ENCODE measurements at regions not wholly inside any gene's neighbourhood (a gene's known extent, or its start where the extent isn't known, plus 50 kb on each side); places are given as distances from the start of the nearest gene placed in this dataset.
"Not testable (repeated sequence)": the region's sequence is repeated elsewhere in the genome, so short reads cannot be mapped to it uniquely, and the experiment has no call there.

DNA sequence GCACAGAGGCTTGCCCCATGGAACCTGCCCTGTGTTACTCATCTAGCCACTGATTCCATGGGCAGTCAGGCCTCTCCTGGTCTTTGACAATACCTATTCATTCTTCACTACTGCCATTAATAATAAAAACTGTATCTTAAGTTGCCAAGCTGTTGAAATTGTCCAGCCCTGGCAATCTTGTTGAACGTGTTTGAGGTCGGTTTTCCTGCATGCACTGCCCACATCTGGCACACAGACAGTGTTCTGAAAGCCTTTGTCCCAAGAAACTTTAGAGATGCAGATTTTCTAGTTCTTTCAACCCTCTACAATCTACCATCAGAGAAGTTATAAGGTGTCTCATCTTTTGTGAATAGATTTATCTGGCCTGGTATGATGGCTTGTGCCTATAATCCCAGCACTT is 567.2 kb upstream of the NECTIN3 start:
- in situ Hi-C loops (cut with HindIII; ENCODE audit: low sequenced_read_pairs) = no loop called here

DNA sequence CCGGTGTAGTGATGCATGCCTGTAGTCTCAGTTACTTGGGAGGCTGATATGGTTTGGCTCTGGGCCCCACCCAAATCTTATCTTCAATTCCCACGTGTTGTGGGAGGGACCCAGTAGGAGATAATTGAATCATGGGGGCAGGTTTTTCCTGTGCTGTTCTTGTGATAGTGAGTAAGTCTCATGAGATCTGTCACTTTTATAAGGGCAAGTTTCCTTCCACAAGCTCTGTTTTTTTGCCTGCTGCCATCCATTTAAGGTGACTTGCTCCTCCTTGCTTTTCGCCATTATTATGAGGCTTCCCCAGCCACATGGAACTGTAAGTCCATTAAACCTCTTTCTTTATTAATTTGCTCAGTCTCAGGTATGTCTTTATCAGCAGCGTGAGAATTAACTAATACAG is 566.7 kb upstream of the NECTIN3 start:
- in situ Hi-C loops (cut with HindIII; ENCODE audit: low sequenced_read_pairs) = no loop called here

DNA sequence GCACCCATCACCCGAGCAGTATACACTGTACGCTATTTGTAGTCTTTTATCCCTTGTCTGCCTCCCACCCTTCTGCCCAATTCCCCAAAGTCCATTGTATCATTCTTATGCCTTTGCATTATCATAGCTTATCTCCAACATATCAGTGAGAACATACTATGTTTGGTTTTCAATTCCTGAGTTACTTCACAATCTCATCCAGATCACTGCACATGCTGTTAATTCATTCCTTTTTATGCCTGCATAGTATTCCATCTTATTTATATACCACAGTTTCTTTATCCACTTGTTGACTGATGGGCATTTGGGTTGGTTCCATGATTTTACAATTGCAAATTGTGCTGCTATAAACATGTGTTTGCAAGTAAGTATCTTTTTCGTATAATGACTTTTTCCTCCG is 564.7 kb upstream of the NECTIN3 start:
- in situ Hi-C loops (cut with HindIII; ENCODE audit: low sequenced_read_pairs) = no loop called here

DNA sequence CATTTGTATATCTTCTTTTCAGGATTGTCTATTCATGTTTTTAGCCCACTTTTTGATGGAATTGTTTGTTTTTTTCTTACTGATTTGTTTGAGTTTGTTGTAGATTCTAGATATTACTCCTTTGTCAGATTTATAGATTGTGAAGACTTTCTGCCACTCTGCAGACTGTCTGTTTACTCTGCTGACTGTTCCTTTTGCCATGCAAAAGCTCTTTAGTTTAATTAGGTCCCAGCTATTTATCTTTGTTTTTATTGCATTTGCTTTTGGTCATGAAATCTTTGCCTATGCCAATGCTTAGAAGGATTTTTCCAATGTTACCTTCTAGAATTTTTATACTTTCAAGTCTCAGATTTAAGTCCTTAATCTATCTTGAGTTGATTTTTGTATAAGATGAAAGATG is 564.0 kb upstream of the NECTIN3 start:
- in situ Hi-C loops (cut with HindIII; ENCODE audit: low sequenced_read_pairs) = not testable (repeated sequence)

DNA sequence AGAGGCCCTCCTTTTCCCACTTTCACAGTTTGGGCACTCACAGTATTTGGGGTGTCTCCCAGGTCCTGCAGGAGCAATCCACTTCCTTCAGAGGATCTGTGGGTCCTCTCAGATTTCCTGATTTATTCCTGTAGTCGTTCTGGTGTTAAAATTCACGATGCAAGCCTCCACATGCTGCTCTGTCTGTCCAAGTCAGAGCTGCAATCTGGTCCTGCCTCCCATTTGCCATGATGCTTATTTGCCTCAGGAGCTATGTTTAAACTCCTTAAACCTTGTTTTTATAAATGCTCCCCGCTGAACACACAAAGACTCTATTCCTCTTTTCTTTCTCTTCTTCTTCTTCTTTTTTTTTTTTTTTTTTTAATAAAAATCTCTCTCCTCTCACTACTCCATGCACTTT is 558.7 kb upstream of the NECTIN3 start:
- in situ Hi-C loops (cut with HindIII; ENCODE audit: low sequenced_read_pairs) = no loop called here

DNA sequence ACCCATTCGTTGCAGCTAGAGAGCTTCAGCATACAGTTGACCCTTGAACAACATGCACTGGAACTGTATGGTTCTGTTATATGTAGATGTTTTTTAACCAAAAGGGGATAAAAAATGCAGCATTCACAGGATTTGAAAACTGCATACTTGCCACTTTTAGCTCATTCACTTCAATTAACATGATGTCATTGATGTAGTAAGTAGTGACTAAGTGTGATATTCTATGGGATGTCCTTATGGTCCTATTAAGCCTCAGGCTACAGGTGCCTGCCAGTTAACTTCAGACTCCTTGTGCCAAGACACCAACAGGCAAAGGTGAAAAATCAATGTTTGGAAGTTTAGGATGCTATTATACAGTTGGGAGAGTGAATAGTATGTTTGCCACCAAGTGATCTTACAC is 553.6 kb upstream of the NECTIN3 start:
- in situ Hi-C loops (cut with HindIII; ENCODE audit: low sequenced_read_pairs) = no loop called here

DNA sequence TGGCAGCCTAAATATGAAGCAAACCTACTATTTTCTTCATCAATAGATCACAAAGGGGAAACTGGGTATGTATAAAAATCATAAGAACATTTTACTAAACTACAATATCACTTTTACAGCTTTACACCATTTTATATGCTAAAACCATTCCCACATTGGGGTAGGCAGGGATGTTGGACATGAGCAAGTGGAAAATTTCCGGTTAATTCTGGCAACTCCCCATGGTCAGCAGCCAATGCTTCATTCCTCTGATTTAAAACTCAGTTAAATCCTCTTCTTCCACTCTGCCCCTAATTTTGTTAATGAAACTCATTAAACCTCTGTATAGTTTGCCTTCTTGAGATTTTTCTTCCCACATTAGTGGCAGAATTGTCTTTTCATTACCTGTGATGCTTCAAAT is 552.5 kb upstream of the NECTIN3 start:
- in situ Hi-C loops (cut with HindIII; ENCODE audit: low sequenced_read_pairs) = no loop called here

DNA sequence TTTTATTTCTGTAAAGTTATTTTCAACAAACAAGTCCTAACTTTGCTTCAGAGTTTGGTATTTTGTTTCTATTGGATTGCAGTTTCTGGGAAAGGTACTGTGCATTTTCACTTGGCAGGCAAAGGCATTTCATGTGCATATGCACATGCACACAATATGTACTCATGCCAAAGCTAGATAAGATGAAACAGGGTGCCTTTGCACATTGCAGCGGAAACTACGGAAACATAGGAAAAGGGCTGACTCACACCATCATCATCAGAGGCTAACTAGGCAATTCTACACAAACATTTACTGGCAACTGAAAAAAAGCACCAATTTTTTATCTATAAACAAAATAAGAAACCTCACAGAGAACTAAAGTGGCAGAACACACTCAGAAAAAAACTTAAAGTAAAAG is 550.6 kb upstream of the NECTIN3 start:
- in situ Hi-C loops (cut with HindIII; ENCODE audit: low sequenced_read_pairs) = no loop called here

DNA sequence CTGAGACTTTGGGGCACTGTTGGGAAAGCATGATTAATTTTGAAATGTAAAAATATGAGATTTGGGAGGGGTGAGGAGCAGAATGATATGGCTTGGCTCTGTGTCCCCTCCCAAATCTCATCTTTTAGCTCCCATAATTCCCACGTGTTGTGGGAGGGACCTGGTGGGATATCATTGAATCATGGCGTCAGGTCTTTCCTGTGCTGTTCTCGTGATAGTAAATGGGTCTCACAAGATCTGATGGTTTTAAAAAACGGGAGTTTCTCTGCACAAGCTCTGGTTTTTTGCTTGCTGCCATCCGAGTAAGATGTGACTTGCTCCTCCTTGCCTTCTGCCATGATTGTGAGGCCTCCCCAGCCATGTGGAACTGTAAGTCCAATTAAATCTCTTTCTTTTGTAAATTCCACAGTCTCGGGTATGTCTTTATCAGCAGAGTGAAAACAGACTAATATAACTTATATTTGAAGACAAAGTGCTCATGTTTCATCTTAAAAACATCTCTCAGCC is 546.0 kb upstream of the NECTIN3 start:
- in situ Hi-C loops (cut with HindIII; ENCODE audit: low sequenced_read_pairs) = not testable (repeated sequence)

DNA sequence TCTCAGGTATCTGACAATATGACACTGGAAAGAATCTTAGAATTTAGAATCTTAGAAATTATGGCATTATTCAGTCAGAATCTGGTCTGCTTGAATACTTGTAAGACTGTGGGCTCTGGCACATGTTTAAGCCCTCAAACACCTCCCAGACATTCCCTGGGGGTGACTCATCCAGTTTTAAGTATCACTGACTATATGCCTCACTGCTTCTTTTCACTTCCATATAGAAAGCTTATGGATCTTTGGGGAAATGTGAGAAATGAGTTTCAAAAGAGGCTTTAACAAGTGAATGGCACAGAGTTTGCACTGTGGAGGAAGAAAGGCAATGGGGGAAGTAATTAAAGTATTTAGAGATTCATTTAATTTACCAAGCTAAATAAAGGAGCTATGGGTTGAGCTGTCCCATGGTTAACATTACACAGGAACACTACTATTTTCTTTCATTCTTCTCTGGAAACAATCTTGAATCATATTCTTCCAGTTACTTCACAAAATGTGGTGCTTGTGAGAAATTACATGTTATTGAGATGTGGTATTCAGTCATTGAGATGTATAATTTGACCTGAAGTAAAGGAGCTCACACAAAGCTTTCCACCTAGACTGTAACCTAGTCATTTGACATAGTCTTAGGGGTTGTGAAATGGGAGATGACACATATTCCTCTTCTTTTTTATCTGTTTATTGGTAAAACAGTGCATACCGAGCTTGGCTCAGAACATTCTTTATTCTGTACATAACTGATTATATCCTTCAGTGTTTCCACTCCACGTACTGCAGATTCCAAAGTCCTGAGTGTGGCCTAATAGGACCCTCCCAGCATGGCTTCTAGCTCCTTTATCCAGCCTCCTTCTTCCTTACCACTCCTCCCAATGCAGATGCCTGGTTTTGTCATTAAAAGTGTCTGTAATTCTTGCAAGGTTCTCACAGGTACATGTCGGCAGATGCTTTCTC is 544.6 kb upstream of the NECTIN3 start:
- in situ Hi-C loops (cut with HindIII; ENCODE audit: low sequenced_read_pairs) = no loop called here

DNA sequence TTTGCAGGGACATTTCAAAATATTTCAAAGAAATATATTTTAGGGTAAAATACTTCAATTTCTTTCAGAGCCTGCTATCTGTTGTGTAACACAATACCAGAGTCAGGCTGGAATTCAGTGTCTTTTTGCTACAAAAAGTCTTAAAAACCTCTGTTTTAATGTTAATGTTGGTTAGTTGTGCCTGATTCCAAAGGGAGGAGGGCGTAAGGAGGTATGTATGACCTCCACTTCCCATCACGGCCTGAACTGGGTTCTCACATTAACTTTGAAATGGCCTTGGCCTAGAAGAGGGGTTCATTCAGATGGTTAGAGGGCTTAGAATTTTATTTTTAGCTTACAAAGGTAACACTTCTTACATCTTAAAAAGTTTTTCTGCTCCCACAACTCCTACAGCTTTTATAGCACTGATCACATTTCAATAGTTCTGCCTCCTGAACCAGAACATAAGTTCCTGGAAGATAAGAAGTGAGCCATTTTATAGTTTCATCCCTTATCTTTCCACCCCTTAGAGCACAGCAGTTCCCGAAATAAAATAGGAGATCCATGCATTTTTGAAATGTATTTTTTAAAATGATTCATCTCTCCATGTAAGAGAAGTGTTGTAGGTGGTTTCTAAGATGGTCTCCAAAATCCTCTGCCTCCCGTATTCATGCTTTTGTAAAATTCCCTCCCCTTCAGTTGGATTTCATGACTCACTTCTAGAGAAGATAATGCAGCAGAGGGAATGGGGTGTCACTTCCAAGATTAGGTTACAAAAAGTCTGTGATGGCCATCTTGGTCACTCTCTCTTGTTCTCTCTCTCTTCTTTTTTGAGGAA is 543.1 kb upstream of the NECTIN3 start:
- in situ Hi-C loops (cut with HindIII; ENCODE audit: low sequenced_read_pairs) = no loop called here

DNA sequence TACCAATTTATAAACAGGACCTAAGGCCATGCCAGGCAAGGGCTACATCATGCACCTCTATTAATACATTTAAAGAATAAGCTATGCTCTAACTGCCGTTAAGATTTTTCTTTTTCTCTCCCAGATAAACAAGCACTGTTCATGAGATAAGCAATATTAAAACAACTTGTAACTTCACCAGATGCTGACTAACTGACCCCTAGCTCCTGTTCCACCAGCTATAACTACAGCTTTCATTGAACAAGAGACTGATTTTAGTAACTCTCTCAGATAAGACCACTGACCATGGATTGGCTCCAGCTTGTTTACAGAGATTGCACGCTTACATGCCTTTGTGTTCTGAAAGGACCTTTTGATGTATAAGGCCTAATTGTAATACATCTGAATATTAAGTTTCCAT is 540.7 kb upstream of the NECTIN3 start:
- in situ Hi-C loops (cut with HindIII; ENCODE audit: low sequenced_read_pairs) = no loop called here

DNA sequence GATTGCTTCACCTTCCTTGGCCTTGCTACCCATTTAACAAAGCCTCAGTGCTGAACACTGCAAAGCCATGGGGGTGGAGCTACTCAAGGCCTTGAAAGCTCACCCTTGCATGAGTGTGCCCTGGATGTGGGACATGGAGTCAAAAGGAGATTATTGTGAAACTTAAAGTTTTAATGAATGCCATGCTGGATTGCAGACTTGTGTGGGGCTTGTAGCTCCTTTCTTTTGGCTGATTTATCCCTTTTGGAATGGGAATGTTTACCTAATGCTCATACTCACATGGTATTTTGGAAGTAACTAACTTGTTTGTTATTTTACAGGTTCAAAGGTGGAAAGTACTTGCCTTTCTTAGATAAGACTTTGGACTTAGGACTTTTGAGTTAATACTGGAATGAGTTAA is 538.5 kb upstream of the NECTIN3 start:
- in situ Hi-C loops (cut with HindIII; ENCODE audit: low sequenced_read_pairs) = no loop called here

DNA sequence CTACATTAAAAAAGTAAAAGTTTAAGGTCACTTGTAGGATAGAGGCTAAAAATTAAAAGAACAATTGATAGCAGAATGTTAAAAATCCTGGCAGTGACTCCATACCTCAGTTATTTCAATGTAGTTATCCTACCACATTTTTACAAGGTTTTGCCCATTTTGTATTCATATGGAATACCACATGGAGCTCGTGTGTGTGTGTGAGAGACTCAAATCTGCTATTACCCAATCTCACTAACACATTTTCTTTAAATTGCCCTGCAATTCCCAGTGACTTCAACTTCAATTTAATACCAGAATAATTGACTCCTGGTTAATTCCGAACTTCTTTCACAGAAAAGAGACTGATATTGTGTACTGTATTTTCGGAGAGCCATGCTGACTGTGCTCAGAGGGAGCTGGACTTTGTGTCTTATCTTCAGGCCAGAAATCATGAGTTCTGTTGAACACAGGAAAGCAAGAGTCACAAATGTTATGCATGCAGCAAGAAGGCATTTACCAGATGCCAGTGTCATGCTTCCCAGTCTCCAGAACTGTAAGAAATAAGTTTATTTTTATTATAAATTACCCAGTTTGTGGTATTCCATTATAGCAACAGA is 529.0 kb upstream of the NECTIN3 start:
- in situ Hi-C loops (cut with HindIII; ENCODE audit: low sequenced_read_pairs) = no loop called here

DNA sequence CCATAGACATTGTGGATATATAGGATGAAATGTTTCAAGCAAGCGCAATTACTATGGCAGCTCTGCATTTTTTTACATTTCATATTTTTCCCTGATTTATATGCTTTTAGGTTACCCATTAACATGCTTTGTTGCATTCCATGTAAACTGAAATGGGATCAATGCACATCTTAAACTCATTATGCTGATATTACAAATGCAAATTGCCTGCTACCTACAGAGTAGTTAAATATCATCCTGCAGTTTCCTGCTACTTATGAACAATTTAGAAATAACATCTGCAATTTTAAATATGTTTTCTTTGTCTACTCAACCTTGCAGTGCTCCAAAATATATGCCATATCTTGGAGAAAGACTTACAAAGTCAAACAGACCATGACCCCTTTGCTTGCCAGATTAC is 526.9 kb upstream of the NECTIN3 start:
- in situ Hi-C loops (cut with HindIII; ENCODE audit: low sequenced_read_pairs) = no loop called here

DNA sequence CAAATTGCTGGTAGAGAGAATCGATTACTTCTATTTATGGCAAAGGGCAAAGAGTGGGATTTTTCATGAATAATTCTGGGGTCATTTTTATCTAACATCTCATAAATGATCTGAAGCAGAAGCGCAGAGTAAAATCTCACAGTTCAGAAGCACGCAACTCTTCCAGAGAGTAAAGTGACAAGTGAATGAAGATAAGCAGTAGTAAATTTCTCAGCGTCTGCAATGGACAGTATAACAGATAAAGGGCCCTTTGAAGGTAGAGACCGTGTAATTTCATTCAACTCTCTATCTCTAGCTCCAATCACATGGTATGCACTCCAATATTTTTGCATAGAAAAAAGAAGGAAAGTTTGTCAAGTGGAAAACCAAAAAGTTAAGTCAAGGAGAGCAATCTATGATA is 521.1 kb upstream of the NECTIN3 start:
- in situ Hi-C loops (cut with HindIII; ENCODE audit: low sequenced_read_pairs) = no loop called here

DNA sequence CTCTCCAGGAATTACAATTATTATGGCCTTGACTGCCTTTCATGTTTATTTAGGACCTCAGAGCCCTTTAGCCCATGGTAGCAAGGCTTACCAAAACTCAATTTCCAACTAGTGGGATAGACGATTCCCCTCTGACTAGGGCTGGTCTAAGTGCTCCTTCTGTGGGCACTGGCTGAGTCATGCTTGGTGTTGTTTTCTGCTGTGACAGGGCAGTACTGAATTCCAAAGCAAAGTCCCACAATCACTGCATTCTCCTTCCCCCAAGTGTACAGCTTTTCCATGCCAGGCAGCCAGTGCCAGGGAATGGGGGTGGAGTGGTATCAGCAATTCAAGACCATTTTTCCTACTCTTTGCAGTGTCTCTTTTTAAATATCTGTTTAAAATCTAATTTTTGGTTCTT is 509.0 kb upstream of the NECTIN3 start:
- in situ Hi-C loops (cut with HindIII; ENCODE audit: low sequenced_read_pairs) = no loop called here

DNA sequence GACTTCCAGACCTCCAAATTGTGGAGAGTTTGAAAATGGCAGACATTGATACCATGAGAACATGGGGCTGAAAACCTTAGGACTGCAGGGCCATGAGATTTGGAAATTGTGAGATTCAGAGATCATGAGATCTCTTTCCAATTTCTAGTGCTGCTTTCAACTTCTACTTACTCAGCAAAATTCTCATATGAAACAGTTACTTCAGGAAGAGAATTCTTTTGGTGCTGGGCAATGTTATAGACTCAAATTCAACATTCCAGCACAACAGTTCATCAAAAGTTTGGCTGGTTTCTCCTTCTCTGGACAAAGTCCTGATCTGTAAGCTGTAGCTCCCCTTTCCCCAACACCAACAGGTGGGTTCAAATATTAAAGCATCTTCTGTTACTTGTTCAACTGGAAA is 506.9 kb upstream of the NECTIN3 start:
- in situ Hi-C loops (cut with HindIII; ENCODE audit: low sequenced_read_pairs) = no loop called here

DNA sequence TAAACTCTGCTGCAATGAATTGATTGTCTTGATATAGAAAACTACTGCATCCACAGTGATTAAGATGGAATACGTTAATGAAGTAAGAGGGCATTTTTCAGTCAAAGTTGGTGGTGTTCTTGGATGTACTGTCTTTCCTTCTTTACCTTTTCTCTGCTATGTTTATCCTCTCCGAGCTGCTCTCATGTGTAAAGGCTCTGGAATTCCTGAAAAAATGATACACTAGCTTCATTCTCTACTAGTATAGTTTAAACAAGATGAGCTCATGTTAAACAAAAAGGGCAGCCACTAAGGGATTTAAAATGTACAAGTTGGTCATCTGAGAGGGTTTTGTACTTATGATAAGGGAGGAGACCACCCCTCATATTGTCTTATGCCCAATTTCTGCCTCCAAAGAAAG is 504.6 kb upstream of the NECTIN3 start:
- in situ Hi-C loops (cut with HindIII; ENCODE audit: low sequenced_read_pairs) = no loop called here

DNA sequence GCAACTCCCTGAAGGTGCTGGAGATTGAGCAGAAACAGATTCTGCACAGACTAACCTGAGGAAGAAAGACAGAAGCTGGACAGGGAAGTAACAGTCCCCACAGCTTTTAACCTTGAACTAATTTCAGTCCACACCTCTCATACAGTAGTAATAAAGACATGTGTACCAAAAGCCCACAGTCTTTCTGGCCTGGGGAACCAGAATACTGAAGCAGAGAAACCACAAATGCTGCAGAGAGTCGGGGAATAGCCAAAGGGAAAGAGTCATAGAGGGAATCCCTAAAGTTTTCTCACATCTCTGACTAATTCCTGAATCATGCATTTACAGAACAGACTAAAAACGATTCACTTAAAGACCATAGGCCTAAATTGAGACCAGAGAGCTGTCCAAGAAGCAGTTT is 503.4 kb upstream of the NECTIN3 start:
- in situ Hi-C loops (cut with HindIII; ENCODE audit: low sequenced_read_pairs) = no loop called here

DNA sequence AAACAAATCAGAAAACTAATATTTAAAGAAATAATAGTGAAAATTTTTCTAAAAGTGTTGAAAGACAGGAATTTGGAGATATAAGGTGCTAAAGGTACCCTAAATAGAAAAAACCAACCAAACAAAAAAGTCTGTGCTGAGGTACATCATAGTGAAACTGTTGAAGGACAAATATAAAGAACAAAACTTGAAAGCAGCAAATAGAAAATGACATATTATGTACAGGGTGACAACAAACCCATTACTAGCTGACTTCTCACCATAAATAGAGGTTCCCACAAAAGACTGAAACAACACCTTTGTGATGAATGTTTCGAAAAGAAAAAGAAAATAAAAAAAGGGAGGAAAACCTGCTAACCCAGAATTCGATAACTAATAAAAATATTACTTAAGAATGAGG is 502.5 kb upstream of the NECTIN3 start:
- in situ Hi-C loops (cut with HindIII; ENCODE audit: low sequenced_read_pairs) = no loop called here

DNA sequence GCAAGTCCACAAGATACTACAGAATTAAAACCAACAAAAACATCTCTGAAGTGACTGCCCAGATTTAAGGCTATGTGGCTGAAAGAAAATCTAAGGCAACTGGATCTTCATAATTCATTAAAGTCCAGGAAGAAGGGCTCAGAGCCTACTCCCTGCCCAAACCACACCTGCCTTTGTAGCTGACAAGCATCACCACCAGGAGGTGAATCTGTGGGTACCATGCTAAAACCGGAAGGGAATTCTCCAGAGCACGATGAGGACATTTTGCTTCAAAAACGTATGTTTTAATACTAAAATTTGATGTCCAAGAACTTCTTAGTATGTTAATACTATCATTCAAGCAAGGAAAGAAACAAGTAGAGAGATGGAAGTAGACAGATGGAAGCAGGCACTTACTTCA is 495.9 kb upstream of the NECTIN3 start:
- in situ Hi-C loops (cut with HindIII; ENCODE audit: low sequenced_read_pairs) = no loop called here
